Activated T-cell treated with anti-CD3 and anti-CD28 coated beads, Interleukin-2, amount 50 U/mL, for 24 hours (primary cell): ENCODE measurements at regions not wholly inside any gene's neighbourhood (a gene's known extent, or its start where the extent isn't known, plus 50 kb on each side); places are given as distances from the start of the nearest gene placed in this dataset.

Experiments
- DNase-seq: peaks from one replicate; pipeline ENCODE4 v3.0.0-alpha.2; 2020
- H3K27ac Mint-ChIP-seq: 2 replicates; pipeline ENCODE4 v1.8.0; 2020; ENCODE audit warnings: mild to moderate bottlenecking, mixed read lengths
- H3K27me3 Mint-ChIP-seq: 2 replicates; pipeline ENCODE4 v1.8.0; 2020; ENCODE audit warnings: mixed read lengths
- H3K36me3 Mint-ChIP-seq: 2 replicates; pipeline ENCODE4 v1.8.0; 2020; ENCODE audit warnings: low read depth, mixed read lengths
- H3K4me1 Mint-ChIP-seq: 2 replicates; pipeline ENCODE4 v1.8.0; 2020; ENCODE audit warnings: low read depth, mixed read lengths
- H3K4me3 Mint-ChIP-seq: 2 replicates; pipeline ENCODE4 v1.8.0; 2020; ENCODE audit warnings: mild to moderate bottlenecking, moderate library complexity, mixed read lengths
- H3K9me3 Mint-ChIP-seq: 2 replicates; pipeline ENCODE4 v1.8.0; 2020; ENCODE audit warnings: mixed read lengths

DNA sequence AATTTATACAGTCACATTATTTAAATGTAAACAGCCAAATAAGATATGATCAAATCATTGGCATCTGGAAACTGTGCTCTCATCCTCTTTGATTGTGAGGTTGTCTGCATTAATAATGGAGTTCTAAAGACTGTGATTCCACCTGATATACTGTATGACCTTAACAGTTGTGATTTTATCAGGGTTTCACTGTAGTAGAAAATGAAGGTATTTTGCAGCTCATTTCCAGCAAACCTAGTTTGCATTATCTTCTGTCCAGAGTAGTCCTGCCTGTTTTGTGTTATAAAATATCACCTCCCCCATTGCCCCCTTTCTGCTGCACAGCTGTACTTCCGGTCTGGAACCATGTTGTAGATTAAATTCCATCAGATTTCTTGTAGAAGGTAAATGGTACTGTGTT lies 731.6 kb upstream of the FANCL start:
- H3K27ac Mint-ChIP-seq: no peak overlapping the region
- H3K9me3 Mint-ChIP-seq: no peaks in the 10 kb centered on the region
- H3K4me1 Mint-ChIP-seq: no peaks in the 10 kb centered on the region
- no peak for DNase-seq
- H3K4me3 Mint-ChIP-seq: no peak overlapping the region
- no peaks in the 10 kb centered on the region for H3K27me3 Mint-ChIP-seq
- H3K36me3 Mint-ChIP-seq: no peaks in the 10 kb centered on the region

DNA sequence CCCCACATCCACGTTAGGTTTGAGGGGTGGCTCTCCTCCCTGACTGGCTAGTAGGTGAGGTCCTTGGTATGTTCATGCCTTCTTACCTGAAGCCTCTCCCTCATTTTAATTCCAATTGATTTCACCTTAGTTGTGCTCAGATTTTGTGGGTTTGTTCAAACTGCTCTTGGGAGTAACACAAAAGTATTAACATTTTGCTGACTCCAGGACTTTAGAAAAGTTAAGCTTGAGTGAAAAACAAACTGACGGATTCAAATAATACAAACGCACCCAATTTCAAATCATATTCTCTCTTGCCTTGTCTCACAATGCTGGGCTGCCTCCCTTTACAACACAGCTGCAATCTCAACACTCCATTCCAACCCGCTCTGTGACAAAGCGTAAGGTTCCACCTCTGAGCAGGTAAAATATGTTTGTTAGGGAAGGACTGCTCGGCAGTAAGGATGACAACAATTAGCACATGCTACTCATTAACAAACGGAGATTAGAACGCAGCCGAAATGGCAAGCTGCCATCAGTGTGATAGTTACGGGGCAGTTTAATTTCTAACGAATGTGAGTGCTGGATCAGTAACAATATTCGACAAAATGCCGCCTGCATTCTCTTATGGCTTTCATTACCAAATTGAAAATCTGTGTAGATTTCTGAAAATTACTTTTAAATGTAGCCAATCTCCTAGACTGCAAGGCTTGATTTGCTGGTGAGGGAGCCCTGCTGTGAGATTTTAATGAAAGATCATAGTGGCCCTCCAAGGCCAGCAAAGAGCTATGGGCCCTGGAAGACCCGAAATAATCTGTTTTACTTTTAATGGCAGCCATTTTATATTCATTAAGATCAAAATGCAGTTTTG lies 730.6 kb upstream of the FANCL start:
- no peak for DNase-seq
- no peaks in the 10 kb centered on the region for H3K36me3 Mint-ChIP-seq
- no peak overlapping the region for H3K4me3 Mint-ChIP-seq
- no peaks in the 10 kb centered on the region for H3K27me3 Mint-ChIP-seq
- H3K27ac Mint-ChIP-seq: no peak overlapping the region
- no peaks in the 10 kb centered on the region for H3K9me3 Mint-ChIP-seq
- H3K4me1 Mint-ChIP-seq: no peaks in the 10 kb centered on the region

DNA sequence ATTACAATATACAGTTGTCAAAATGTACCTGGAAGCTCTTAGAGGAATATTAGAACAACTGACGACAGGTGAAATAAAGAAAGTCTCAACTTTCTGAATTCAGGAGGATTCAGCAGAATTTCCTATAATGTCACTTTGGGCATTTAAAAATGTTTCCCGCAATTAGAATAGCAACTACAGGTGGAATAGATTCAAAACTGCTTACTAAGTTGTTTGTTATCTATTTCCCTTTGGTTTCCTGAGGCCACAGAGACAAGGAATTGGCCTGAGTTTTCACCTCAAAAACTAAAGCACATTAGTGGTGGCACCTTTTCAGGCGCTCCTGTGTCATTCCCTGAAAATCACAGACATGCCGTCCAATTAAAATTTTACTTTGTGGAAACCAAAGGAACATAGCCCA lies 729.2 kb upstream of the FANCL start:
- Mint-ChIP-seq H3K27me3 (no peaks in the 10 kb centered on the region), H3K4me1 (no peaks in the 10 kb centered on the region), H3K27ac (no peak overlapping the region), H3K4me3 (no peak overlapping the region), H3K36me3 (no peaks in the 10 kb centered on the region), H3K9me3 (no peaks in the 10 kb centered on the region)
- DNase-seq: no peak

DNA sequence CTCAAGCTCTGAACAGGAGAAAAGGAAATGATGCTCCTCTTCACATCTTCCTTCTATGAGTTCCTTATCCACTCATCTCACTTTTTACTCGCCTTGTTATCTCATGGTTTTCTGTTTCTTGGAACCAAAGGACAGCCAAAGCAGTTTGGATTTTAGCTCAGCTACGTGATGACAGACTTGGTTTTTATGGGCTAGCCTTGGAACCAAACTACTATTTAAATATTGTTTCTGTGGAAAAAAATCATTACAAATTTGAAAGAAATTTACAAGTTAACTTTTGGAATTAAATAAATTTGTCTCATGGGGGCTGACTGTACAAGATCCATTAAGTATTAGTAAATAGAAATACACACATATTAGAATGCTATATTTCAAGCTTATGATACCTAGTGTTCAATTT lies 727.8 kb upstream of the FANCL start:
- no peaks in the 10 kb centered on the region for H3K27me3 Mint-ChIP-seq
- DNase-seq: no peak
- H3K4me3 Mint-ChIP-seq: no peak overlapping the region
- no peak overlapping the region for H3K27ac Mint-ChIP-seq
- no peaks in the 10 kb centered on the region for H3K4me1 Mint-ChIP-seq
- no peaks in the 10 kb centered on the region for H3K36me3 Mint-ChIP-seq
- no peaks in the 10 kb centered on the region for H3K9me3 Mint-ChIP-seq

DNA sequence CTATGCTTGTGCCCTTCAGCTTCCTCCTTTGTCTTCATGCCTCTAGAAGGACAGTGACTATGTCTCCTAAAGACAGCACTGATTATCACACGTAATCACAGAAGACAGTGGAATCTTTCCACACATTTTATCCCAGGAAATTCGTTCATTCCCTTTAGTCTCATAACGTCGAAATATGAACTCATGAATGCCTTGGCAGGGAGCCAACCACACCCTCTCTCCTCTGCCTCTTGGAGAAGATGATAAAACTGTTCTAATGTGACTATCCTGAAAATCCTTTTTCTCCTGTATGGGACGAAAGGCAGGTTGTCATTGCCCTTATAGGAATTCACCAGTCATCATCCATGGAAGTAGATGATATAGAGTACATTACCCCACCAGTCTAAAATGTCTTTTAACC lies 726.6 kb upstream of the FANCL start:
- DNase-seq: no peak
- Mint-ChIP-seq H3K36me3 (no peaks in the 10 kb centered on the region), H3K27me3 (no peaks in the 10 kb centered on the region), H3K27ac (no peak overlapping the region), H3K4me3 (no peak overlapping the region), H3K9me3 (no peaks in the 10 kb centered on the region), H3K4me1 (no peaks in the 10 kb centered on the region)

DNA sequence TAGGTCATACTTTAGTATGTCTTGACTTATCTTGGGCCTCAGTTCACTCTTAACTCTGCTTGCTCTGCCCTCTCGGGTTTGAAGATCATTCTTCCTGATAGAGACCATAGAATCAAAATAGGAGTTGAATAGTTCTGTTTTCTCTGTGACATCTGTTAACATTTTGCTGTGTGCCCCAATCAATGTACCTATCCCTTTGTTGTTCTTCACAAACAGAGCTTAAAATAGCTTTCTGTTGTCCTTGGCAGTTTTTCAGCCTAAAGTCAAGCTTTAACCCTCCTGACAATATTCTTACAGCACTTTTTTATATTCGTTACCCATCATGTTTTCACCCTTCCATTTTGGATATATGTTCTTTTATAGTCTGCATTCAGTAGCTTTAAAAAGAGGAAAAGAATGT lies 724.5 kb upstream of the FANCL start:
- no peaks in the 10 kb centered on the region for H3K4me1 Mint-ChIP-seq
- H3K36me3 Mint-ChIP-seq: no peaks in the 10 kb centered on the region
- H3K27me3 Mint-ChIP-seq: no peaks in the 10 kb centered on the region
- no peaks in the 10 kb centered on the region for H3K9me3 Mint-ChIP-seq
- H3K27ac Mint-ChIP-seq: no peak overlapping the region
- H3K4me3 Mint-ChIP-seq: no peak overlapping the region
- no peak for DNase-seq

DNA sequence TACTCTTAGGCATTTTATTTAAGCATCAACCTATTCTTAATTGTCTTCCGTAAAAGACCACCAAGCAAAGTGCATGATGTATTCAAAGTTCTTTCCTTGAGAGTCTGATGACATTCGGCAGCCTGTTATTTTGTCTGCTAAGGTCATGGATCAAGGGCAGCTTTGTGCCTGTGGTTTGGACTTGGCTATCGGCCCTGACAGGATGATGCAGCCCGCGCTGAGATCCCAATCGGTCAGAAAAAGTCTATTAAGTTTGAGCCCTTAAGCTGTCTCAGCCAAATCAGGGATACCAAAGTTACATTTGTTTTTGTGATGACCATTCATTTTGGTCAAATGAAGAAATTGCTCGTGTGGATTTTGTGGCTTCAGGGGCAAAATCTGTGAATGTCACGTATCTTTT lies 718.9 kb upstream of the FANCL start:
- no peaks in the 10 kb centered on the region for H3K4me1 Mint-ChIP-seq
- no peaks in the 10 kb centered on the region for H3K27me3 Mint-ChIP-seq
- no peak for DNase-seq
- no peak overlapping the region for H3K27ac Mint-ChIP-seq
- H3K4me3 Mint-ChIP-seq: no peak overlapping the region
- no peaks in the 10 kb centered on the region for H3K36me3 Mint-ChIP-seq
- H3K9me3 Mint-ChIP-seq: no peaks in the 10 kb centered on the region

DNA sequence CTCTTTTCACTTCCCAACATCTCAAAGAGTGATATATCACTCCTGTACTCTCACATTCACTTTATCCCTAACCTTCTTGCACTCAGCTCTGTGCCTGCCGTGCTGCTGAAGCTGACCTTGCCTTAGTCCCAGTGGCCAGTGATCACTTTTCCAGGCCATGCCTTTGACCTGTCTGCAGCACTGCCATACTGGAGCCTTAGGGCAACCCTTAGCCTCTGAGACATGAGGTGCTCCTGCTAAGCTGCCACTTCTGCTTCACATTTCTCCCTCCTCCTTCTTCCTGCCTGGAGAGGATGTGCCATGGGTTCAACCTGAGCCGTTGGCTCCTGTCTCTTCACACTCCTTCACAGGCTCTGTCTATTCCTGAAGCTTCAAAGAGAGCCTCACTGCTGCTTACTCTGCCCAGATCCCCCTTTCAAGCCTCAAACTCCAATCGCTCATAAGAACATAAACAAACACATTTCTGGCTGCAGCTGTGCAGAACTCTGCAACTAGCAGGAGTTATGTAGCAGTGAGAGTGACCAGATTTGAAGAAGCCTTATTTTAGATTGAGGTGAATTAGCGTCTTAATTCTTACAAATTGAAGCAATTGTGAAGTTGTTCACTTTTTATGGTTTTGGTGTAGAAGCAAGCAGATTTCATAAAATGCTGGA lies 716.2 kb upstream of the FANCL start:
- Mint-ChIP-seq H3K27me3 (no peaks in the 10 kb centered on the region), H3K27ac (no peak overlapping the region), H3K4me1 (no peaks in the 10 kb centered on the region), H3K4me3 (no peak overlapping the region), H3K36me3 (no peaks in the 10 kb centered on the region), H3K9me3 (no peaks in the 10 kb centered on the region)
- no peak for DNase-seq

DNA sequence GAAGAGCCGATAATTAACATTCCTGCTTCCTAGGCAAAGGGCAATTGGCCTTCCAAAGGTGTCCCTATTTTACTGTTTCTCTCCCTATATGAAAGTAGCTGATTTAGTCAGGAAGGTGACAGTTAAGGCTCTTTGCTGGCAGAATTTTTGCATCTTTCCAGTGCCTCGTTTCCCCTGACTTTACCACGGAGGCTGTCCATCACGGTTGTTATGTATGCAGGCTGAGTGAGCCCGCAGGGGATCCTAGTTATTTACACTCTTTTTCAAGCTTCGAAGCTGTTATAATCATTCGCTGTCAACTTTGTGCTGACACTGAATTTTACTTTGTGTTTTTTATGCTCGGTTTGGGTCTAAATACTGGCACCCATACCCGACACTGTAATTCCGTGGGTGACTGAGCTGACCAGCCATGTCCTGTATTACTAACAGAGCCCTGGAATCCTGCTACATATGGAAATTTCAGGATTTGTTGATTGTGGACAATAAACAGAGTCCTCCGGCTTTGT lies 713.8 kb upstream of the FANCL start:
- Mint-ChIP-seq H3K27me3 (no peaks in the 10 kb centered on the region), H3K4me3 (no peak overlapping the region)

DNA sequence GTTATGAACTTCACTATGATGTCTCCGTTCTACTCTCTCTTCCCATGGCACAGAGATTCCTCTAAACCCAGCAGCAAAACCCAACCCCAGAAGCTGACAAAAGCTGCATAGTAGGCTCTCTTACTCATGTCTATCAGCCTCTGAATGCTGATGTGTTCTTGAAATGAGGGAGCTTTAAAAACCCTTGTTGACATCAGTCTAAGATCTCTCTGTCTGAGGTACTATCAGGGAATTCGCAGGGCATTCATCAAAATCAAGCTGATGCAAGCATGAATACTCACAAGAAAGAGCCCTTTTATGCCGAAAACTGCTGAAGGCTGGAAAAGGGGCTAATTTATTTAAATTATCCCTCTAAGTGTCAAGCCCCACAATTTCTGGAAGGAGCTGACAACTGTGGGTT lies 710.6 kb upstream of the FANCL start:
- no peaks in the 10 kb centered on the region for H3K9me3 Mint-ChIP-seq
- DNase-seq: no peak
- no peak overlapping the region for H3K27ac Mint-ChIP-seq
- no peak overlapping the region for H3K4me3 Mint-ChIP-seq
- H3K4me1 Mint-ChIP-seq: no peaks in the 10 kb centered on the region
- H3K36me3 Mint-ChIP-seq: no peaks in the 10 kb centered on the region
- no peaks in the 10 kb centered on the region for H3K27me3 Mint-ChIP-seq

More for the DNA sequence above, 713.8 kb upstream of the FANCL start:
- Mint-ChIP-seq H3K9me3 (no peaks in the 10 kb centered on the region), H3K36me3 (no peaks in the 10 kb centered on the region), H3K4me1 (no peaks in the 10 kb centered on the region), H3K27ac (no peak overlapping the region)
- no peak for DNase-seq

DNA sequence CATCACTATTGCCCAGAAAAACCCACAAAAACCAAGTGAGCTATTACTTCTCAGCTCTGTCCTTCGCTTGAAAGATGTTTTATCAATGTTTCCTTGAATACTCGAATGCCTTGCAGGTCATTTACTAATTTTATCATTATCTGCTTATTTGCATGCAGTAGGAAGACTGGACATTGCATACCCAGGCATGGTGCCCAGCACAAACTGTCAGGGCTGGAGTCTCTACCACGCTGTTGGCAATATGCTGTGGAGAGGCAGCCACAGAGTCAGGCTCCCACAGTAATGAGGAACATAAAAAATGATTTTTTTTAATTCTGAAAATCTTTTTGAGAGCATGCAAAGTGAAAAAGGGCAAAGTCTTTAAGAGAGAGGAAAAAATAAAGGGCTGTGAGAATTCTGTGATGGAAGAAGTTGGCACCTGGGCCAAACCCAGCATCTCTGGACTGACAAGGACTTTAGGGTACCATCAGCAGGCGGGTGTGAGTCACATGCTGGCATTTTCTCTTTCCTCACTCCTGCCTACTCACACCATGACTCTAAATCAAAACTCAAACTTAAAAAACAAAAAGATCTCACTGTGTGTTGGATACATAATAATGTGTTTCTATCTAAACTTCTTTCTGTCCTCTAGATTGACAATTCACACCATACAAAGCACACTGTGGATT lies 709.8 kb upstream of the FANCL start:
- Mint-ChIP-seq H3K9me3 (no peaks in the 10 kb centered on the region), H3K27ac (no peak overlapping the region), H3K27me3 (no peaks in the 10 kb centered on the region), H3K4me3 (no peak overlapping the region), H3K36me3 (no peaks in the 10 kb centered on the region), H3K4me1 (no peaks in the 10 kb centered on the region)
- no peak for DNase-seq

DNA sequence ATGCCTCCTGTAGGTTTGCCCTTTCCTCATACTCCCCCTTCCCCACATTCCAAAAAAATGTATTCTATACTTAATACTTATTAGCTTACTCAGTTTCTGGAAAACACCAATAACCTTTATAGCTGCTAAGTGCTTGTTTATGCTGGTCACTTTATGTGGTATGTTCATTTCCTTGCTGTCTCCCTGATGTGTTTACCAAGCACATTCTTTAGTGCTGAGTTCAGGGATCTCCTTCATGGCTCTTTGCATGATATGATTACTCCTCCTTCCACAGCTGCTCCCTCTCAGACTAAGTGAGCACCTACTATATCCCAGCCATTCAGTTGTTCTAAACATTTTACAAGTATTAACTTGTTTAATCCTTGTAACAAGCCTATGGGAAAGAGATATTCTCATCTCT lies 698.3 kb upstream of the FANCL start:
- no peak for DNase-seq
- H3K27ac Mint-ChIP-seq: no peak overlapping the region
- H3K4me1 Mint-ChIP-seq: no peaks in the 10 kb centered on the region
- peaks cover 7% of the 10 kb centered on the region for H3K9me3 Mint-ChIP-seq
- no peaks in the 10 kb centered on the region for H3K36me3 Mint-ChIP-seq
- no peaks in the 10 kb centered on the region for H3K27me3 Mint-ChIP-seq
- H3K4me3 Mint-ChIP-seq: no peak overlapping the region

DNA sequence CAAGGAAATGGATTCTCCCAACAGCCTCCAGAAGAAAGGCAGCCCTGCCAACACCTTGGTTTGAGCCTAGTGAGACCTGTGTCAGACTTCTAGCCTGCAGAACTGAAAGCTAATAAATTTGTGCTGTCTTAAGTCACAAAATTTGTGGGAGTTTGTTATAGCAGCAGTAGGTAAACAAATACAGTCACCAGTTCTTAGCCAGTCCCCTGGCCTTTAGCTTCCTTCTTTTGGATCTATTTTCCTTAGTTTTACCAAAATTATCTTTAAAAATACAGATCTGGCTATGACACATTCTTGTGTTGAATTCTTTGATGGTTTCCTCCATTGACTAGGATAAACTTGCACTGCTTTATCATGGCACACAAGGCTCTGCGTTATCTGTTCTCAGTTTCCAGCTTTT lies 697.9 kb upstream of the FANCL start:
- peaks cover 7% of the 10 kb centered on the region for H3K9me3 Mint-ChIP-seq

DNA sequence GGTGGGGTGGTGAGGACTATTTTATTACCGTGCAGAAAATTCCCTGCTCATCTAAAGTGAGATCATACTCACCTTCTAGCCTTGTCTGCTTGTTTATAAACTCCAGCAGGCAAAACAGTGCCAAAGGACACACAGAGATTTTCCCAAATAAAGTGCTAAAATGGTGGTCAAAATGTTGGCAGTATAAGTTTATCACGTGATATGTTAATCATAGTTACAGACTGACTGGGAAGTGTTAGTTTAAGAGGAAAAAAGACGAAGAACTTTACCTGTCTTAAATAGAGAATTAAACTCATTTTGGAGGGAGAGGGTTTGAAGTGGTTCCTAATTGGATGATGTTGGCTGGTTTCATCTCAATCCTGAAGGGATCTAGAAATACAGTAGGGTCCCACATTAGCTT lies 691.7 kb upstream of the FANCL start:
- H3K27ac Mint-ChIP-seq: no peak overlapping the region
- H3K4me1 Mint-ChIP-seq: no peaks in the 10 kb centered on the region
- H3K4me3 Mint-ChIP-seq: no peak overlapping the region
- no peaks in the 10 kb centered on the region for H3K36me3 Mint-ChIP-seq
- DNase-seq: no peak
- H3K9me3 Mint-ChIP-seq: no peaks in the 10 kb centered on the region
- H3K27me3 Mint-ChIP-seq: no peaks in the 10 kb centered on the region

More for the DNA sequence above, 697.9 kb upstream of the FANCL start:
- Mint-ChIP-seq H3K27me3 (no peaks in the 10 kb centered on the region), H3K36me3 (no peaks in the 10 kb centered on the region), H3K4me3 (no peak overlapping the region), H3K27ac (no peak overlapping the region), H3K4me1 (no peaks in the 10 kb centered on the region)
- no peak for DNase-seq

DNA sequence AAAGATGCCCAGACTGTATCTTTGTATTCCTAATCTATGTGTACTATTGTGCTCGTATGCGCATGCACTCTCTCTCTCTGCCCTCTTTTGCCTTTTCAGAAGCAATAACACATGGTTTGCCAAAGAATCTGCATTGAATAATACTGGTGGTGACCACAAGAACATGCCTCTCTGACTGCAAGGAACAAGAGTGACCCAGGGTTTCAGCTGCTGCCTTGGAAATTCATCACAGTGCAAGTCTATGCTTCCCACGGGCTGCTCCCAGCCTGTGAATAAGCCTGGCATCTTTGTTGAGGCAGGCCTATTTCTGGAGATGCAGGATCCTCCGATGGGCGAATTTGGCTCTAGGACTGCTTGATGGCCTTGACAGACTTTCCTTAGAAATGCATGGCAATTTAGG lies 689.4 kb upstream of the FANCL start:
- no peaks in the 10 kb centered on the region for H3K36me3 Mint-ChIP-seq
- no peaks in the 10 kb centered on the region for H3K27me3 Mint-ChIP-seq
- no peak for DNase-seq
- no peak overlapping the region for H3K27ac Mint-ChIP-seq
- H3K9me3 Mint-ChIP-seq: no peaks in the 10 kb centered on the region
- H3K4me3 Mint-ChIP-seq: no peak overlapping the region
- H3K4me1 Mint-ChIP-seq: no peaks in the 10 kb centered on the region
